ENCODE measurements at regions not wholly inside any gene's neighbourhood (a gene's known extent, or its start where the extent isn't known, plus 50 kb on each side); places are given as distances from the start of the nearest gene placed in this dataset.

GRCh38 chr3:152606146-152606545 lies 228.8 kb upstream of the P2RY1 start:
- no peak overlapping the region for H3K4me3 ChIP-seq (ENCODE audit: low read depth, low read length)
- no peak for TF ChIP-seq CTCF (IDR thresholded peaks at IDR 0.05; ENCODE audit: low read depth, low read length)
- no peaks in the 10 kb centered on the region for H3K9me3 ChIP-seq

GRCh38 chr3:152607179-152607578 lies 227.8 kb upstream of the P2RY1 start:
- H3K27me3 ChIP-seq: no peaks in the 10 kb centered on the region
- no peak for DNase-seq
- no peaks in the 10 kb centered on the region for H3K36me3 ChIP-seq
- H3K4me1 ChIP-seq: no peaks in the 10 kb centered on the region; the same call in 1 of the 2 replicates
- H3K4me3 ChIP-seq (ENCODE audit: low read depth, low read length): no peak overlapping the region
- TF ChIP-seq CTCF (IDR thresholded peaks at IDR 0.05; ENCODE audit: low read depth, low read length): no peak
- H3K9me3 ChIP-seq: no peaks in the 10 kb centered on the region

More at GRCh38 chr3:152606146-152606545, 228.8 kb upstream of the P2RY1 start:
- Histone ChIP-seq H3K4me1 (no peaks in the 10 kb centered on the region; the same call in 1 of the 2 replicates), H3K27me3 (no peaks in the 10 kb centered on the region), H3K36me3 (no peaks in the 10 kb centered on the region)
- DNase-seq: no peak

GRCh38 chr3:152608696-152609594 lies 226.0 kb upstream of the P2RY1 start:
- Histone ChIP-seq H3K4me1 (no peaks in the 10 kb centered on the region; the same call in 1 of the 2 replicates), H3K27me3 (no peaks in the 10 kb centered on the region), H3K4me3 (ENCODE audit: low read depth, low read length) (no peak overlapping the region), H3K36me3 (no peaks in the 10 kb centered on the region), H3K9me3 (no peaks in the 10 kb centered on the region)
- no peak for DNase-seq
- no peak for TF ChIP-seq CTCF (IDR thresholded peaks at IDR 0.05; ENCODE audit: low read depth, low read length)

GRCh38 chr3:152609891-152610290 lies 225.0 kb upstream of the P2RY1 start:
- no peaks in the 10 kb centered on the region for H3K9me3 ChIP-seq
- H3K4me3 ChIP-seq (ENCODE audit: low read depth, low read length): no peak overlapping the region
- DNase-seq: no peak
- no peaks in the 10 kb centered on the region; the same call in 1 of the 2 replicates for H3K4me1 ChIP-seq
- H3K27me3 ChIP-seq: no peaks in the 10 kb centered on the region
- TF ChIP-seq CTCF (IDR thresholded peaks at IDR 0.05; ENCODE audit: low read depth, low read length): no peak
- no peaks in the 10 kb centered on the region for H3K36me3 ChIP-seq

GRCh38 chr3:152610622-152611021 lies 224.3 kb upstream of the P2RY1 start:
- no peak for DNase-seq
- no peak for TF ChIP-seq CTCF (IDR thresholded peaks at IDR 0.05; ENCODE audit: low read depth, low read length)
- no peaks in the 10 kb centered on the region for H3K36me3 ChIP-seq
- H3K4me1 ChIP-seq: no peaks in the 10 kb centered on the region; the same call in 1 of the 2 replicates
- no peaks in the 10 kb centered on the region for H3K9me3 ChIP-seq
- no peak overlapping the region for H3K4me3 ChIP-seq (ENCODE audit: low read depth, low read length)
- H3K27me3 ChIP-seq: no peaks in the 10 kb centered on the region

- Histone ChIP-seq H3K27me3 (no peaks in the 10 kb centered on the region), H3K36me3 (no peaks in the 10 kb centered on the region), H3K9me3 (no peaks in the 10 kb centered on the region), H3K4me3 (ENCODE audit: low read depth, low read length) (no peak overlapping the region), H3K4me1 (no peaks in the 10 kb centered on the region; the same call in 1 of the 2 replicates)
- DNase-seq: no peak
- TF ChIP-seq CTCF (IDR thresholded peaks at IDR 0.05; ENCODE audit: low read depth, low read length): no peak
Observed at GRCh38 chr3:152611905-152612304, 223.0 kb upstream of the P2RY1 start.
